H1 (cell line): ENCODE measurements at regions not wholly inside any gene's neighbourhood (a gene's known extent, or its start where the extent isn't known, plus 50 kb on each side); places are given as distances from the start of the nearest gene placed in this dataset.
"Not testable (repeated sequence)": the region's sequence is repeated elsewhere in the genome, so short reads cannot be mapped to it uniquely, and the experiment has no call there.

ENCODE experiments used
- CTCF ChIA-PET: fragments of 300-600 bp; sonication (Branson Sonifier 250); formaldehyde crosslinking; loops from one replicate; lab custom pipeline; 2021; ENCODE audit not compliant: partially characterized antibody; lab: Charles Lee
- POLR2A ChIA-PET: fragments of 300-600 bp; sonication (Branson Sonifier 250); formaldehyde crosslinking; loops from one replicate; lab custom pipeline; 2021; ENCODE audit warnings: inconsistent platforms; ENCODE audit not compliant: partially characterized antibody; lab: Charles Lee
- DNase-seq, 2 experiments: peaks; one replicate each; pipeline versions ENCODE4 v3.0.0 to v3.0.0-alpha.2; 2010 to 2022; ENCODE audit warnings: low spot score in 2 of 2, low read depth in 1 of 2, mixed read lengths in 1 of 2
- FAIRE-seq: peaks from 2 replicates; lab custom pipeline; 2011; peaks lifted over from hg19 to GRCh38; lab: Jason Lieb, UNC
- H2AFZ ChIP-seq: 2 replicates; pipeline ENCODE4 v1.8.1; 2012; ENCODE audit warnings: low read length, inconsistent platforms
- H2AK5ac ChIP-seq: 2 replicates; pipeline ENCODE4 v1.6.1; 2013; ENCODE audit warnings: low read depth, low read length
- H2BK120ac ChIP-seq: replicated peaks from 2 replicates; pipeline ENCODE3; 2013; ENCODE audit warnings: low read depth, low read length, inconsistent platforms
- H2BK12ac ChIP-seq: 2 replicates; pipeline ENCODE4 v1.6.1; 2013; ENCODE audit warnings: low read depth, low read length
- H2BK15ac ChIP-seq: 2 replicates; pipeline ENCODE4 v1.6.1; 2013; ENCODE audit warnings: low read length
- H2BK20ac ChIP-seq: 2 replicates; pipeline ENCODE4 v1.6.1; 2013; ENCODE audit warnings: low read length
- H2BK5ac ChIP-seq: 2 replicates; pipeline ENCODE4 v1.6.1; 2013; ENCODE audit warnings: low read depth, low read length
- H3K14ac ChIP-seq: 2 replicates; pipeline ENCODE4 v1.6.1; 2013; ENCODE audit warnings: inconsistent platforms; ENCODE audit not compliant: insufficient read length
- H3K18ac ChIP-seq: 2 replicates; pipeline ENCODE4 v1.6.1; 2013; ENCODE audit warnings: low read length; ENCODE audit errors: extremely low read depth
- H3K23ac ChIP-seq: 2 replicates; pipeline ENCODE4 v1.6.1; 2013; ENCODE audit warnings: inconsistent platforms; ENCODE audit not compliant: insufficient read length
- H3K23me2 ChIP-seq: 2 replicates; pipeline ENCODE4 v1.6.1; 2013; ENCODE audit warnings: low read depth, low read length
- H3K27ac ChIP-seq: 2 replicates; pipeline ENCODE4 v1.6.1; 2011; ENCODE audit warnings: low read depth, low read length, inconsistent platforms
- H3K27me3 ChIP-seq, 4 experiments: replicated peaks in 1 of 4; 1 replicate in 1 of 4; 2 replicates in 3 of 4; pipeline versions ENCODE4 v1.6.1 to v1.8.1; 2011 to 2013; ENCODE audit warnings: low read length in 3 of 4, mild to moderate bottlenecking in 3 of 4, inconsistent platforms in 2 of 4, mixed read lengths in 2 of 4, moderate library complexity in 1 of 4; ENCODE audit not compliant: control insufficient read depth in 3 of 4, insufficient read depth in 3 of 4; ENCODE audit errors: extremely low read depth in 1 of 4
- H3K36me3 ChIP-seq, 4 experiments: 2 replicates each; pipeline versions ENCODE4 v1.6.1 to v1.8.1; 2011 to 2013; ENCODE audit warnings: mild to moderate bottlenecking in 4 of 4, low read length in 3 of 4, moderate library complexity in 2 of 4, control low read depth in 1 of 4, inconsistent platforms in 1 of 4; ENCODE audit not compliant: insufficient read depth in 4 of 4, control insufficient read depth in 2 of 4
- H3K4ac ChIP-seq: replicated peaks from 2 replicates; pipeline ENCODE3; 2013; ENCODE audit warnings: low read length, low read depth, mixed read lengths, inconsistent platforms; ENCODE audit not compliant: insufficient read length
- H3K4me1 ChIP-seq, 4 experiments: replicated peaks in 1 of 4; 1 replicate in 1 of 4; 2 replicates in 3 of 4; pipeline versions ENCODE4 v1.6.1 to v1.8.1; 2011 to 2013; ENCODE audit warnings: low read length in 3 of 4, inconsistent platforms in 2 of 4, mixed read lengths in 1 of 4; ENCODE audit not compliant: insufficient read depth in 4 of 4, control insufficient read depth in 3 of 4
- H3K4me2 ChIP-seq, 2 experiments: 2 replicates each; pipeline versions ENCODE4 v1.6.1 to v1.8.1; 2011 to 2013; ENCODE audit warnings: low read depth in 2 of 2, low read length in 2 of 2, control low read depth in 1 of 2, inconsistent platforms in 1 of 2, mild to moderate bottlenecking in 1 of 2; ENCODE audit not compliant: insufficient read depth in 1 of 2
- H3K4me3 ChIP-seq, 4 experiments: fragments of 200-600, 300-600 bp in 1 of 4; sonication (generic), shearing (Covaris generic), sonication (Bioruptor Twin) in 1 of 4; 2 replicates each; pipeline versions ENCODE4 v1.5.1 to v1.8.1; 2011 to 2016; ENCODE audit warnings: low read length in 4 of 4, low read depth in 3 of 4, control low read depth in 2 of 4, inconsistent platforms in 2 of 4, mild to moderate bottlenecking in 2 of 4, mixed read lengths in 1 of 4, moderate library complexity in 1 of 4; ENCODE audit not compliant: insufficient read depth in 2 of 4; ENCODE audit errors: extremely low read depth in 1 of 4
- H3K56ac ChIP-seq: replicated peaks from 2 replicates; pipeline ENCODE3; 2013; ENCODE audit warnings: low read depth, mild to moderate bottlenecking, mixed read lengths, low read length, inconsistent platforms; ENCODE audit not compliant: insufficient read length
- H3K79me1 ChIP-seq: 2 replicates; pipeline ENCODE4 v1.6.1; 2013; ENCODE audit warnings: low read depth, low read length, control low read depth
- H3K79me2 ChIP-seq, 2 experiments: 2 replicates each; pipeline versions ENCODE4 v1.6.1 to v1.8.1; 2012 to 2013; ENCODE audit warnings: low read length in 2 of 2, mild to moderate bottlenecking in 2 of 2, inconsistent platforms in 1 of 2; ENCODE audit not compliant: insufficient read depth in 2 of 2, control insufficient read depth in 1 of 2
- H3K9ac ChIP-seq, 4 experiments: replicated peaks in 1 of 4; 1 replicate in 1 of 4; 2 replicates in 3 of 4; pipeline versions ENCODE4 v1.6.1 to v1.8.1; 2011 to 2013; ENCODE audit warnings: low read depth in 3 of 4, low read length in 3 of 4, control low read depth in 2 of 4, mild to moderate bottlenecking in 2 of 4, moderate library complexity in 2 of 4, inconsistent platforms in 1 of 4; ENCODE audit errors: extremely low read depth in 1 of 4
- H3K9me3 ChIP-seq, 2 experiments: 2 replicates each; pipeline versions ENCODE4 v1.6.1 to v1.8.1; 2012 to 2013; ENCODE audit warnings: mild to moderate bottlenecking in 2 of 2, moderate library complexity in 2 of 2, control low read depth in 1 of 2, inconsistent platforms in 1 of 2, low read depth in 1 of 2, low read length in 1 of 2, mixed read lengths in 1 of 2; ENCODE audit not compliant: insufficient read depth in 2 of 2
- H4K20me1 ChIP-seq, 2 experiments: replicated peaks in 1 of 2; 2 replicates each; pipeline versions ENCODE3 to v1.8.1; 2011 to 2013; ENCODE audit warnings: inconsistent platforms in 2 of 2, low read length in 2 of 2, mild to moderate bottlenecking in 1 of 2; ENCODE audit not compliant: insufficient read depth in 2 of 2, control insufficient read depth in 1 of 2
- H4K5ac ChIP-seq: 2 replicates; pipeline ENCODE4 v1.6.1; 2013; ENCODE audit warnings: low read length, low read depth, mixed read lengths, inconsistent platforms; ENCODE audit not compliant: insufficient read length
- H4K8ac ChIP-seq: 2 replicates; pipeline ENCODE4 v1.8.0; 2013; ENCODE audit warnings: mild to moderate bottlenecking, moderate library complexity, low read length, inconsistent platforms; ENCODE audit not compliant: insufficient read depth; ENCODE audit errors: extremely low read depth
- H4K91ac ChIP-seq: replicated peaks from 2 replicates; pipeline ENCODE3; 2013; ENCODE audit warnings: low read length, mixed read lengths, inconsistent platforms; ENCODE audit not compliant: insufficient read length
- WGBS, 2 experiments: shearing (Covaris generic) in 1 of 2; methylation state at CpG; one replicate each; pipeline versions ENCODE4 v1.1.6 to v1.1.7; 2013 to 2015; ENCODE audit warnings: low lambda C conversion rate in 2 of 2, mixed read lengths in 2 of 2, inconsistent platforms in 1 of 2, low coverage in 1 of 2, missing lambda C conversion rate in 1 of 2; ENCODE audit not compliant: insufficient replicate concordance in 2 of 2, insufficient coverage in 1 of 2, insufficient read length in 1 of 2; ENCODE audit errors: extremely low coverage in 1 of 2, missing lambda C conversion rate in 1 of 2; 5-methylcytosine and 5-hydroxymethylcytosine counted together

DNA sequence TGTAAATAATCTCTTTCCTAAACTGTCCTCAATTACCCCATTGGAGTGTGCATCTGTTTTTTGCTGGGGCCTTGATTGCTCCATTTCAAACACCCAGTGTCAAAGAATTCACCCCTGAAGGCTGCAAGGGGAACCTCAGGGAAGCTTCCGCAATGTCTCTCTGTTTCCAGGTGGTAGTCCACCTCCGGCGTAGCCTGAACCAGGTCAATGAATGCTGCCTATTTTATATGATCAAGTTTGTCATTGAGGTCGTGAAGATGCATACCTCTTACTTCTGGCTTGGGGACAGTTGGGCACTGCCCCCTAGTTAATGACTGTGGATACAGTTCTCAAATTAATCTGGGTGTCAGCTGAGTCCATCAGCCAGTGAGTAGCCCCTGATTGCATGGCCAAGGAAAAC is 79.1 kb downstream of the NPIPB5 start:
- DNase-seq, POLR2A ChIA-PET, H3K27me3 ChIP-seq, H3K4me1 ChIP-seq, H3K14ac ChIP-seq, CTCF ChIA-PET, H3K79me2 ChIP-seq, H3K9ac ChIP-seq, H2AFZ ChIP-seq, H3K4ac ChIP-seq, H3K9me3 ChIP-seq, H4K91ac ChIP-seq, H2BK15ac ChIP-seq, H3K18ac ChIP-seq, H3K56ac ChIP-seq, H4K8ac ChIP-seq, H4K20me1 ChIP-seq, H2AK5ac ChIP-seq, H3K27ac ChIP-seq, H3K79me1 ChIP-seq, H3K36me3 ChIP-seq, H2BK120ac ChIP-seq, H2BK20ac ChIP-seq, H3K4me2 ChIP-seq, H3K23me2 ChIP-seq, H4K5ac ChIP-seq, FAIRE-seq, H2BK12ac ChIP-seq, H2BK5ac ChIP-seq, H3K23ac ChIP-seq, H3K4me3 ChIP-seq: not testable (repeated sequence)
- WGBS, 2 experiments: 57% methylated on average over 1 of the region's 4 CpGs; no CpG with 5 or more reads in 1 of the 2 experiments

- H3K9ac ChIP-seq, H2BK20ac ChIP-seq, H3K27ac ChIP-seq, H3K36me3 ChIP-seq, H3K14ac ChIP-seq, H4K20me1 ChIP-seq, H3K4me1 ChIP-seq, H3K79me2 ChIP-seq, H3K23me2 ChIP-seq, POLR2A ChIA-PET, CTCF ChIA-PET, H3K9me3 ChIP-seq, H3K4me3 ChIP-seq, H3K23ac ChIP-seq, H3K27me3 ChIP-seq, FAIRE-seq, H3K56ac ChIP-seq, H2BK120ac ChIP-seq, H4K8ac ChIP-seq, H4K91ac ChIP-seq, H2BK15ac ChIP-seq, H4K5ac ChIP-seq, DNase-seq, H2BK12ac ChIP-seq, H2AK5ac ChIP-seq, H3K4ac ChIP-seq, H2BK5ac ChIP-seq, H3K4me2 ChIP-seq, H3K79me1 ChIP-seq, H2AFZ ChIP-seq, H3K18ac ChIP-seq: not testable (repeated sequence)
- no CpG with 5 or more reads among the region's 8 CpGs for WGBS, 2 experiments
Measured at GRCh38 chr16:22596445-22597045, 85.9 kb downstream of the NPIPB5 start.
